Pancreas (tissue), 10 donors: ENCODE measurements at regions not wholly inside any gene's neighbourhood (a gene's known extent, or its start where the extent isn't known, plus 50 kb on each side); places are given as distances from the start of the nearest gene placed in this dataset.

ENCODE experiments used
- ATAC-seq, 4 donors: fragments of 200-7000 bp; cut with Tn5 transposase; one replicate each; pipeline versions ENCODE4 v1.8.0 to v1.9.1; 2020; ENCODE audit warnings: mild to moderate bottlenecking in 4 of 4, moderate library complexity in 4 of 4
- DNase-seq, 6 donors: peaks; one replicate each; pipeline ENCODE4 v3.0.0-alpha.2; 2020
- FAIRE-seq: peaks from 2 replicates; lab custom pipeline; 2012; peaks lifted over from hg19 to GRCh38; lab: Jason Lieb, UNC
- H3K27ac ChIP-seq, 4 donors: fragments of 200-600 bp; sonication (generic); 1 replicate in 3 of 4; 2 replicates in 1 of 4; pipeline versions ENCODE4 v1.5.0 to v1.8.0; 2020
- H3K27me3 ChIP-seq, 4 donors: fragments of 200-600 bp; one replicate each; pipeline ENCODE4 v1.8.0; 2021
- H3K36me3 ChIP-seq, 3 donors: fragments of 200-600 bp; sonication (generic) in 1 of 3; one replicate each; pipeline versions ENCODE4 v1.5.0 to v1.8.0; 2020 to 2021
- H3K4me1 ChIP-seq, 3 donors: fragments of 200-600 bp; one replicate each; pipeline ENCODE4 v1.8.0; 2021
- H3K4me3 ChIP-seq, 4 donors: fragments of 200-600 bp; sonication (generic) in 2 of 4; one replicate each; pipeline versions ENCODE4 v1.5.0 to v1.8.0; 2020 to 2021
- H3K9me3 ChIP-seq, 4 donors: fragments of 200-600 bp; one replicate each; pipeline ENCODE4 v1.8.0; 2021
- CTCF ChIP-seq, 4 donors: fragments of 200-600 bp; sonication (generic) in 3 of 4; IDR thresholded peaks; one replicate each; pipeline versions ENCODE4 v1.5.0 to v1.8.0; 2021; ENCODE audit warnings: antibody characterized with exemption in 4 of 4
- WGBS, 2 donors: extraction: QIAGEN DNeasy Blood & Tissue Kit; methylation state at CpG; one replicate each; pipeline ENCODE4 v1.1.7; 2013; 5-methylcytosine and 5-hydroxymethylcytosine counted together
- intact Hi-C, 3 donors: fragments of 100-400 bp; cut with DNase I; formaldehyde crosslinking; loops; one replicate each; pipeline versions ENCODE4 v1.11.1 to v1.14.2; 2022
- donor health status: healthy with polysubstance abuse.
- donor health status: DM: no; HTN: no; CAD: no; lungs with moderate emphysema.
- donor health status: DM: no; HTN: no; CAD: no.
- donor health status: control.
- donor health status: control.
- donor health status: Bipolar disorder and iron deficiency.
- donor health status: DM: yes; HTN: yes; CAD: no.
- donor health status: DM: no; HTN: no; CAD: no.
- donor health status: DM: no; HTN: no; CAD: no.
- donor health status: DM: yes; HTN: yes; CAD: no.

GRCh38 chr2:59969161-59969560 is 584.3 kb downstream of the BCL11A start:
- intact Hi-C loops = no loop called here
- no peaks in the 10 kb centered on the region for H3K9me3 ChIP-seq
- H3K27me3 ChIP-seq = no peaks in the 10 kb centered on the region
- FAIRE-seq (no peak), ATAC-seq (no peak), DNase-seq (no peak)
- TF ChIP-seq CTCF (IDR thresholded peaks at IDR 0.05) = no peak
- 95 to 97% methylated on average over 5 of the region's 5 CpGs for WGBS, 2 donors
- H3K27ac ChIP-seq = no peak overlapping the region
- H3K4me1 ChIP-seq = no peaks in the 10 kb centered on the region
- no peak overlapping the region for H3K4me3 ChIP-seq
- no peaks in the 10 kb centered on the region for H3K36me3 ChIP-seq

GRCh38 chr2:59968441-59968840 is 585.0 kb downstream of the BCL11A start:
- no peak for TF ChIP-seq CTCF (IDR thresholded peaks at IDR 0.05)
- ATAC-seq (no peak), DNase-seq (no peak), FAIRE-seq (no peak)
- no peaks in the 10 kb centered on the region for H3K9me3 ChIP-seq
- intact Hi-C loops = no loop called here
- no peak overlapping the region for H3K4me3 ChIP-seq
- H3K27me3 ChIP-seq = no peaks in the 10 kb centered on the region
- 36 to 43% methylated on average over 1 of the region's 1 CpG for WGBS, 2 donors
- H3K27ac ChIP-seq = no peak overlapping the region
- no peaks in the 10 kb centered on the region for H3K36me3 ChIP-seq
- H3K4me1 ChIP-seq = peaks cover 4 to 5% (median 5%) of the 10 kb centered on the region in 3 donors

- Histone ChIP-seq H3K27ac (no peak overlapping the region), H3K27me3 (no peaks in the 10 kb centered on the region), H3K36me3 (no peaks in the 10 kb centered on the region), H3K4me3 (no peak overlapping the region), H3K9me3 (no peaks in the 10 kb centered on the region), H3K4me1 (peaks cover 11 to 12% (median 11%) of the 10 kb centered on the region in 3 donors)
- ATAC-seq = no peak
- 88 to 95% methylated on average over 3 of the region's 3 CpGs for WGBS, 2 donors
- DNase-seq = no peak
- no peak for TF ChIP-seq CTCF (IDR thresholded peaks at IDR 0.05)
- intact Hi-C loops = no loop called here
- no peak for FAIRE-seq
Observed at GRCh38 chr2:59967691-59968090, 585.8 kb downstream of the BCL11A start.

GRCh38 chr2:59963157-59963556 is 590.3 kb downstream of the BCL11A start:
- Histone ChIP-seq H3K36me3 (no peaks in the 10 kb centered on the region), H3K27me3 (no peaks in the 10 kb centered on the region), H3K4me3 (no peak overlapping the region), H3K9me3 (no peaks in the 10 kb centered on the region), H3K4me1 (peaks cover 11 to 20% (median 13%) of the 10 kb centered on the region in 3 donors), H3K27ac (peak overlapping the region in 2 of 4 donors; percentile 10 to 51)
- no peak for TF ChIP-seq CTCF (IDR thresholded peaks at IDR 0.05)
- DNase-seq (no peak), ATAC-seq (peak; percentile 52 to 88 (median 71)), FAIRE-seq (no peak)
- intact Hi-C loops = no loop called here

GRCh38 chr2:59961746-59962145 is 591.7 kb downstream of the BCL11A start:
- ATAC-seq (peak in 3 of 4 donors; percentile 56 to 86 (median 65)), FAIRE-seq (no peak), DNase-seq (no peak)
- Histone ChIP-seq H3K4me1 (peaks cover 11 to 20% (median 13%) of the 10 kb centered on the region in 3 donors), H3K27me3 (no peaks in the 10 kb centered on the region), H3K36me3 (no peaks in the 10 kb centered on the region), H3K9me3 (no peaks in the 10 kb centered on the region), H3K27ac (peak overlapping the region in 1 of 4 donors; percentile 10), H3K4me3 (no peak overlapping the region)
- no peak for TF ChIP-seq CTCF (IDR thresholded peaks at IDR 0.05)
- intact Hi-C loops = no loop called here
- 27 to 34% methylated on average over 2 of the region's 2 CpGs for WGBS, 2 donors
